Stomach (tissue), 4 donors: ENCODE measurements at regions not wholly inside any gene's neighbourhood (a gene's known extent, or its start where the extent isn't known, plus 50 kb on each side); places are given as distances from the start of the nearest gene placed in this dataset.

ENCODE experiments used
- EP300 ChIP-seq: sonication (generic); formaldehyde crosslinking; IDR thresholded peaks from one replicate; pipeline ENCODE4 v1.6.1; 2017; ENCODE audit warnings: antibody characterized with exemption
- POLR2A ChIP-seq, 4 donors: fragments of 450-650 bp; IDR thresholded peaks; one replicate each; pipeline ENCODE4 v1.6.1; 2016; ENCODE audit warnings: antibody characterized with exemption in 4 of 4, control low read depth in 2 of 4, mild to moderate bottlenecking in 1 of 4, moderate library complexity in 1 of 4
- POLR2AphosphoS5 ChIP-seq, 3 donors: sonication (generic); formaldehyde crosslinking; IDR thresholded peaks; one replicate each; pipeline ENCODE4 v1.6.1; 2016; ENCODE audit warnings: antibody characterized with exemption in 3 of 3
- TF ChIP-seq, protein P1 (sequence below), 7 experiments: fragments of 450-650 bp in 4 of 7; fragments of 200-600 bp in 3 of 7; sonication (generic) in 3 of 7; IDR thresholded peaks; one replicate each; pipeline ENCODE4 v1.5.1; 2016 to 2019; ENCODE audit warnings: antibody characterized with exemption in 7 of 7, control low read depth in 2 of 7, mild to moderate bottlenecking in 1 of 7

DNA sequence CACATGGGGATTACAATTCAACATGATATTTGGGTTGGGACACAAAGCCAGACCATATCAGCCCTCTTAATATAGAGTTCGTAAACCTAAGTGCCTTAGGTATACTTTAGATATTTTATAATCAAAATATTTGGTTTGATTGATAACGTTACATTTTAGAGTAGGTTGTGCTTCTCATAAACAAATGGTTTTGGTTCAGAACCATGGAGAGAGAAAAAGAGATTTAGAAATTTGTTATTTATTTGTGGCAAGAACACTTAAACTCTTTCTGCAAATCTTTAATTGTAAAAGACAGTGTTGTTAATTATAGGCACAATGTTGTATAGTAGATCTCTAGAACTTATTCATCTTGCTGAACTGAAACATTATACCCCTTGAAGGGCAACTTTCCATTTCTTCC is 298.8 kb downstream of the TENT4A start:
- TF ChIP-seq, protein P1, sequence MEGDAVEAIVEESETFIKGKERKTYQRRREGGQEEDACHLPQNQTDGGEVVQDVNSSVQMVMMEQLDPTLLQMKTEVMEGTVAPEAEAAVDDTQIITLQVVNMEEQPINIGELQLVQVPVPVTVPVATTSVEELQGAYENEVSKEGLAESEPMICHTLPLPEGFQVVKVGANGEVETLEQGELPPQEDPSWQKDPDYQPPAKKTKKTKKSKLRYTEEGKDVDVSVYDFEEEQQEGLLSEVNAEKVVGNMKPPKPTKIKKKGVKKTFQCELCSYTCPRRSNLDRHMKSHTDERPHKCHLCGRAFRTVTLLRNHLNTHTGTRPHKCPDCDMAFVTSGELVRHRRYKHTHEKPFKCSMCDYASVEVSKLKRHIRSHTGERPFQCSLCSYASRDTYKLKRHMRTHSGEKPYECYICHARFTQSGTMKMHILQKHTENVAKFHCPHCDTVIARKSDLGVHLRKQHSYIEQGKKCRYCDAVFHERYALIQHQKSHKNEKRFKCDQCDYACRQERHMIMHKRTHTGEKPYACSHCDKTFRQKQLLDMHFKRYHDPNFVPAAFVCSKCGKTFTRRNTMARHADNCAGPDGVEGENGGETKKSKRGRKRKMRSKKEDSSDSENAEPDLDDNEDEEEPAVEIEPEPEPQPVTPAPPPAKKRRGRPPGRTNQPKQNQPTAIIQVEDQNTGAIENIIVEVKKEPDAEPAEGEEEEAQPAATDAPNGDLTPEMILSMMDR (IDR thresholded peaks at IDR 0.05): no peak
- no peak for TF ChIP-seq EP300
- no peak for TF ChIP-seq POLR2AphosphoS5 (IDR thresholded peaks at IDR 0.05)
- TF ChIP-seq POLR2A (IDR thresholded peaks at IDR 0.05): no peak
